ENCODE measurements at regions not wholly inside any gene's neighbourhood (a gene's known extent, or its start where the extent isn't known, plus 50 kb on each side); places are given as distances from the start of the nearest gene placed in this dataset.
"Not testable (repeated sequence)": the region's sequence is repeated elsewhere in the genome, so short reads cannot be mapped to it uniquely, and the experiment has no call there.

DNA sequence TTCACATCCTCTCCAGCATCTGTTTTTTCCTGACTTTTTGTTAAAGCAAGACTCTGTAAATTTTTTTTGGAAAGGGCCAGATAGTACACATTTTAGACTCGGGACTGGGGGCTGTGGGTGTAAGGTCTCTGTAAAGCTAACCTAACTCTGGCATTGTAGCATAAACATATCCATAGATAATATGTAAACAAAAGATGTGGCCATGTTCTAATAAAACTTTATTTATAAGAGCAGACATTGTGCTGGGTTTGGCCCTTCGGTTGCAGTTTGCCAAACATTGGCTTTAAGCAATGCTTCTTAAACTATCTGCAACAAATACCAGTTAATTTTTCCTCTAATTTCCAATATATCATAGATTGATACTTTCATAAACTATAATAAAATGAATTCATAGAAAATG lies 605.2 kb downstream of the EBF1 start:
- WGBS, 2 donors = 88 to 92% methylated on average over 2 of the region's 2 CpGs
- no peak for DNase-seq
- Histone ChIP-seq H3K4me1 (peaks cover 0 to 10% (median 0%) of the 10 kb centered on the region in 3 donors), H3K36me3 (no peaks in the 10 kb centered on the region), H3K27me3 (no peaks in the 10 kb centered on the region), H3K27ac (no peak overlapping the region), H3K4me3 (no peak overlapping the region), H3K9me3 (no peaks in the 10 kb centered on the region)
- no peak for TF ChIP-seq CTCF (IDR thresholded peaks at IDR 0.05)
- TF ChIP-seq POLR2A (IDR thresholded peaks at IDR 0.05) = no peak
- intact Hi-C loops (cut with DNase I) = no loop called here

DNA sequence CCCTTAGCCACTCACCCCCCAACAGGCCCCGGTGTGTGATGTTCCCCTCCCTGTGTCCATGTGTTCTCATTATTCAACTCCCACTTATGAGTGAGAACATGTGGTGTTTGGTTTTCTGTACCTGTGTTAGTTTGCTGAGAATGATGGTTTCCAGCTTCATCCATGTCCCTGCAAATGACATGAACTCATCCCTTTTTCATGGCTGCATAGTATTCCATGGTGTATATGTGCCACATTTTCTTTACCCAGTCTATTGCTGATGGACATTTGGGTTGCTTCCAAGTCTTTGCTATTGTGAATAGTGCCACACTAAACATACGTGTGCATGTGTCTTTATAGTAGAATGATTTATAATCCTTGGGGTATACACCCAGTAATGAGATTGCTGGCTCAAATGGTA lies 605.7 kb downstream of the EBF1 start:
- H3K27me3 ChIP-seq; intact Hi-C loops (cut with DNase I); H3K9me3 ChIP-seq; H3K4me1 ChIP-seq; H3K27ac ChIP-seq; H3K36me3 ChIP-seq; DNase-seq; H3K4me3 ChIP-seq: not testable (repeated sequence)
- WGBS, 2 donors = 88 to 94% methylated on average over 2 of the region's 2 CpGs

DNA sequence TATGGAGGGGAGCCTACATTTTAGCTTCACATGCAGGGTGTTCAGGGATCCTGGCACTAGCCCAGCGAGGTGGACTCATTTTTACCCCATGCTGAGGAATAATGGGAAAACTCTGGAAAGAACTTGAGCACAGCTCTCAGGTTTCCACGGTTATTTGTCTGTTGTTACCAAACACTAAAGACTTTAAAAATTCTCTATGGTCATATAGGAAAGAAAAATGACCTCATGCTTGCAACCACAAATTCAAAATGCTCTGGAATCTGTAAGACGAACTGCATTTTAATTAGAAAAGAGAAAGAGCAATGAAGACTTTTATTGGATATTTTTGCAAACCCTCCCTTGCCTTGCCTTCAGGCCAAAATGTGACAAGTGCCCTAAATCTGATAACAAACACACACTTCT lies 606.9 kb downstream of the EBF1 start:
- no peak for DNase-seq
- no peak overlapping the region for H3K4me3 ChIP-seq
- intact Hi-C loops (cut with DNase I) = no loop called here
- no peak overlapping the region for H3K27ac ChIP-seq
- TF ChIP-seq CTCF (IDR thresholded peaks at IDR 0.05) (no peak), POLR2A (IDR thresholded peaks at IDR 0.05) (no peak)
- H3K9me3 ChIP-seq = no peaks in the 10 kb centered on the region
- no peaks in the 10 kb centered on the region for H3K36me3 ChIP-seq
- WGBS, 2 donors = 58 to 60% methylated on average over 3 of the region's 3 CpGs
- H3K27me3 ChIP-seq = no peaks in the 10 kb centered on the region
- H3K4me1 ChIP-seq = no peaks in the 10 kb centered on the region

GRCh38 chr5:158492136-158492535 lies 607.6 kb downstream of the EBF1 start:
- no peak for DNase-seq
- H3K27ac ChIP-seq = no peak overlapping the region
- no peaks in the 10 kb centered on the region for H3K9me3 ChIP-seq
- H3K4me1 ChIP-seq = no peaks in the 10 kb centered on the region
- H3K4me3 ChIP-seq = no peak overlapping the region
- intact Hi-C loops (cut with DNase I) = no loop called here
- no peaks in the 10 kb centered on the region for H3K36me3 ChIP-seq
- no peak for TF ChIP-seq POLR2A (IDR thresholded peaks at IDR 0.05)
- no peak for TF ChIP-seq CTCF (IDR thresholded peaks at IDR 0.05)
- no peaks in the 10 kb centered on the region for H3K27me3 ChIP-seq

- 10 to 24% methylated on average over 1 of the region's 1 CpG for WGBS, 2 donors
- Histone ChIP-seq H3K27me3 (no peaks in the 10 kb centered on the region), H3K4me1 (peaks cover 0 to 32% (median 9%) of the 10 kb centered on the region in 3 donors), H3K4me3 (no peak overlapping the region), H3K27ac (peak overlapping the region in 2 of 4 donors; percentile 68 to 75), H3K9me3 (no peaks in the 10 kb centered on the region), H3K36me3 (no peaks in the 10 kb centered on the region)
- intact Hi-C loops (cut with DNase I) = no loop called here
- TF ChIP-seq POLR2A (IDR thresholded peaks at IDR 0.05) (no peak), CTCF (IDR thresholded peaks at IDR 0.05) (no peak)
- DNase-seq = no peak
Measured at GRCh38 chr5:158487664-158488063, 612.1 kb downstream of the EBF1 start.

DNA sequence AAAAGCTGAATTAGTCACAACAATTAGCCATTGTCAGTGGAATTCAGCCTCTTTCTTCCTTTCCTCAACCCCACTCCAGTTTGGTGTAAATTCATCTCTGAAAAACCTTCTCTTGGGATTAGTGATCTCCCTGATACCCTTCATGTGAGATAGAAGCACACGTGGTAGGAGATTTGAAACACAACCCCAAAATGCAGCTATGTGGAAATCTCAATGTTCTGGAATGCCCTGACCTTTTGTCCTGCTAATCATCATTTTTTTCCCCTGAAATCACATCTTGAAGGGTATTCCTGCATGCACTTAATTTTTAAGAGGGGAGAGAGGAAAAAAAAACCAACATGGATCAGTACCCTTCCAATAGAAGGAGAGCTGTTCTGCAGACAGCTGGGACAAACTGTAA lies 612.6 kb downstream of the EBF1 start:
- no peak for TF ChIP-seq POLR2A (IDR thresholded peaks at IDR 0.05)
- TF ChIP-seq CTCF (IDR thresholded peaks at IDR 0.05) = no peak
- Histone ChIP-seq H3K27ac (peak overlapping the region in 2 of 4 donors; percentile 68 to 75), H3K4me3 (no peak overlapping the region), H3K36me3 (no peaks in the 10 kb centered on the region), H3K27me3 (no peaks in the 10 kb centered on the region), H3K9me3 (no peaks in the 10 kb centered on the region), H3K4me1 (peaks cover 0 to 35% (median 9%) of the 10 kb centered on the region in 3 donors)
- WGBS, 2 donors = 46 to 65% methylated on average over 1 of the region's 1 CpG
- intact Hi-C loops (cut with DNase I) = no loop called here
- no peak for DNase-seq
